ENCODE measurements at regions not wholly inside any gene's neighbourhood (a gene's known extent, or its start where the extent isn't known, plus 50 kb on each side); places are given as distances from the start of the nearest gene placed in this dataset.

DNA sequence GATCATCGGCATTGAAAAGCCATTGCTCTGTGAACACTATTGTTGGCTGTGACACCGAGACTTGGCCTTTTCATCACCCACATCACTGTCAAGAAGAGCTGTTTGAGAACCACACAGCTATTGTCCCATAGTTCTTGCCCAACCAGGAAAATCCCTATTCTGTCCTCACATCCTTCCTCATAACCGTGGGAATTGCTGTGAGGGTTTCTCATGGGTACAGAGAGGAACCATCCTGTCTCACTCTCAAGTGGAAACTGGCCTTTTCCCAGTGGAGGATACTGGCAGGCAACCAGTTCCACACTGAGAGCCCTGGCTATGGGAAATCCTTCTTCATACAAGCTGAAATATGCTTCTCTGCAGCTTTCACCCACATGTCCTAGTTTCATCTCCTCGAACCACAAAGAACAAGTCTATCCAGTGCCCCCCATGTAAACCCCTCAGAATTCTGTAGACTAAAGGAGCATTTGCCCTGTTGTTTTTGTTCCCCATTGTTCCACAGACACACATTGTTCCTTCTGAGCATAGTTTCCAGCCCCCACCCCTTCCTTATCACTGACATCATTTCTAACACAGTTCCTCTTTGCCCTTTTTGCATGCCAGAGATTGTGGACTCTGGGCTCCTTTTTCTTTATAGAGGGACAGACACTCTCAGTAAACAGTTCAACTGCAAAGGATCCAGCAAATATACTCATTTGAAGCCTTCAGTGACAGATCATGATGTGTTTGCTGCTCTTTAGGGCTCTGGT lies 57.8 kb upstream of the C5orf46 start:
- no peak overlapping the region for H3K27ac ChIP-seq
- no peaks in the 10 kb centered on the region for H3K36me3 ChIP-seq
- H3K4me3 ChIP-seq (ENCODE audit: low read depth, low read length), result no peak overlapping the region
- no peaks in the 10 kb centered on the region for H3K27me3 ChIP-seq (ENCODE audit: insufficient read depth, low read depth, severe bottlenecking)
- no peaks in the 10 kb centered on the region for H3K9me3 ChIP-seq (ENCODE audit: severe bottlenecking)
- DNase-seq, result no peak
- TF ChIP-seq CTCF (IDR thresholded peaks at IDR 0.05; ENCODE audit: low read depth, low read length), result no peak

DNA sequence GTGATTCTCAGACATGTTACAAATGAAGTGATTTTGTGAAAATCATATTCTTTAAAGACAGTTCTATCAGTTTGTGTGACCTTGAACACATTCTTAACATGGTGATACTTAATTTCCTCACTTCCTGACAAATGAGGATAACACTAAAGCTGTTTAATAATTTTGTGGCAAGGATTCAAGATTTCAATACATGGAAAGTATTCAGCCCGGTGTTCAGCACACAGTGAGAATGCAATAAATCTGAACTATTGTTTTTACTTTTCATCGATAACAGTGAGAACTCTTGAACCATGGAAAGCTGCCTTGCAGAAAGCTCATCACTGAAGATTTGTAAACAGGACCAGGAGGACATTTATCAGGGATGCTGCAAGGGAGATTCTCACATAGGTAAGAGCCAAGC lies 57.1 kb upstream of the C5orf46 start:
- no peaks in the 10 kb centered on the region for H3K9me3 ChIP-seq (ENCODE audit: severe bottlenecking)
- H3K27ac ChIP-seq, result no peak overlapping the region
- H3K4me3 ChIP-seq (ENCODE audit: low read depth, low read length), result no peak overlapping the region
- no peak for DNase-seq
- H3K36me3 ChIP-seq, result no peaks in the 10 kb centered on the region
- TF ChIP-seq CTCF (IDR thresholded peaks at IDR 0.05; ENCODE audit: low read depth, low read length), result no peak
- no peaks in the 10 kb centered on the region for H3K27me3 ChIP-seq (ENCODE audit: insufficient read depth, low read depth, severe bottlenecking)

GRCh38 chr5:147961208-147961749 lies 54.9 kb upstream of the C5orf46 start:
- H3K9me3 ChIP-seq (ENCODE audit: severe bottlenecking), result no peaks in the 10 kb centered on the region
- H3K36me3 ChIP-seq, result no peaks in the 10 kb centered on the region
- no peak for DNase-seq
- H3K27ac ChIP-seq, result no peak overlapping the region
- TF ChIP-seq CTCF (IDR thresholded peaks at IDR 0.05; ENCODE audit: low read depth, low read length), result no peak
- H3K27me3 ChIP-seq (ENCODE audit: insufficient read depth, low read depth, severe bottlenecking), result no peaks in the 10 kb centered on the region
- no peak overlapping the region for H3K4me3 ChIP-seq (ENCODE audit: low read depth, low read length)

GRCh38 chr5:147957901-147958300 lies 51.6 kb upstream of the C5orf46 start:
- DNase-seq, result no peak
- TF ChIP-seq CTCF (IDR thresholded peaks at IDR 0.05; ENCODE audit: low read depth, low read length), result no peak
- H3K36me3 ChIP-seq, result no peaks in the 10 kb centered on the region
- no peak overlapping the region for H3K27ac ChIP-seq
- no peaks in the 10 kb centered on the region for H3K9me3 ChIP-seq (ENCODE audit: severe bottlenecking)
- H3K4me3 ChIP-seq (ENCODE audit: low read depth, low read length), result no peak overlapping the region
- H3K27me3 ChIP-seq (ENCODE audit: insufficient read depth, low read depth, severe bottlenecking), result no peaks in the 10 kb centered on the region

DNA sequence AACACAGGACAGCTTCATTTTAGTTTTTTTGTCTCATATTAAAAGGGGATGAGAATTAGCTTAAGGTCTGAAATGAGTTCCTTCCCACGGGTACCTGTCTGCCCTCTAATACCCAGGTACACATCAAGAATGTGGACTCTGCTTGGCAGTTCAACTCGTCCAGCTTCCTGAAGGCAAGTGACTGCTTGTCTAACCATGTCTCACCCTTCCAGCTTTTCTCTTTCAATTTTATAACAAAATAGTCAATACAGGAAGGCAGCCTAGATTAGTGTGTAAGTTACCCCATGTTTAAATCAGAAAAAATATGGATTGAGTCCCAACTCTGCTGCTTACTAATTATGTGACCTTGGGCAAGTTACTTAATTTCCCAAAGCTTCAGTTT lies 50.5 kb upstream of the C5orf46 start:
- Histone ChIP-seq H3K36me3 (no peaks in the 10 kb centered on the region), H3K27me3 (ENCODE audit: insufficient read depth, low read depth, severe bottlenecking) (no peaks in the 10 kb centered on the region), H3K27ac (no peak overlapping the region), H3K4me3 (ENCODE audit: low read depth, low read length) (no peak overlapping the region), H3K9me3 (ENCODE audit: severe bottlenecking) (no peaks in the 10 kb centered on the region)
- no peak for DNase-seq
- TF ChIP-seq CTCF (IDR thresholded peaks at IDR 0.05; ENCODE audit: low read depth, low read length), result no peak
